GM12878 (cell line): ENCODE measurements at regions not wholly inside any gene's neighbourhood (a gene's known extent, or its start where the extent isn't known, plus 50 kb on each side); places are given as distances from the start of the nearest gene placed in this dataset.

Experiments used
- ATAC-seq: fragments of 200-7000 bp; cut with Tn5 transposase; 3 replicates; pipeline ENCODE4 v1.9.1; 2020; ENCODE audit warnings: mild to moderate bottlenecking, moderate library complexity
- BruUV-seq: library from RNA; stranded (reverse); fragments of 400-500 nt; replicated peaks from 2 replicates; lab custom pipeline; 2021; lab: Mats Ljungman, UMichigan
- CTCF ChIA-PET: fragments of 300-600 bp; sonication (Branson Sonifier 250); formaldehyde crosslinking; extraction: SDS; loops from one replicate; lab custom pipeline; 2021; ENCODE audit warnings: inconsistent platforms; lab: Yijun Ruan, JAX
- POLR2A ChIA-PET: fragments of 350-600 bp; formaldehyde crosslinking; extraction: SDS; loops from one replicate; lab custom pipeline; 2021; ENCODE audit warnings: inconsistent platforms; lab: Charles Lee
- RAD21 ChIA-PET: fragments of 300-600 bp; sonication (Branson Sonifier 250); formaldehyde crosslinking; loops from one replicate; lab custom pipeline; 2023; ENCODE audit warnings: antibody characterized with exemption; ENCODE audit not compliant: unreplicated experiment; lab: Charles Lee
- SMC1A ChIA-PET: fragments of 300-600 bp; sonication (Branson Sonifier 250); formaldehyde crosslinking; loops from one replicate; lab custom pipeline; 2023; ENCODE audit not compliant: unreplicated experiment, uncharacterized antibody; lab: Charles Lee
- DNase-seq: peaks from one replicate; pipeline ENCODE4 v3.0.0-alpha.2; 2011; ENCODE audit warnings: low read depth, low spot score
- FAIRE-seq: peaks from 3 replicates; lab custom pipeline; 2011; peaks lifted over from hg19 to GRCh38; lab: Jason Lieb, UNC
- H2AFZ ChIP-seq: 2 replicates; pipeline ENCODE4 v1.6.0; 2011; ENCODE audit warnings: low read depth, low read length, control low read depth; ENCODE audit not compliant: control insufficient read depth
- H3K27ac ChIP-seq: 2 replicates; pipeline ENCODE4 v1.5.1; 2011; ENCODE audit warnings: control low read depth; ENCODE audit not compliant: control insufficient read depth, insufficient read depth
- H3K27me3 ChIP-seq, 2 experiments: replicated peaks in 1 of 2; 2 replicates each; pipeline versions ENCODE4 v1.6.0 to v1.6.1; 2011; ENCODE audit warnings: low read length in 1 of 2; ENCODE audit not compliant: control insufficient read depth in 2 of 2, insufficient read depth in 2 of 2
- H3K36me3 ChIP-seq, 2 experiments: 2 replicates each; pipeline ENCODE4 v1.5.1; 2011; ENCODE audit warnings: low read length in 1 of 2; ENCODE audit not compliant: control insufficient read depth in 2 of 2, insufficient read depth in 2 of 2
- H3K4me1 ChIP-seq: 2 replicates; pipeline ENCODE4 v1.6.1; 2011; ENCODE audit warnings: mild to moderate bottlenecking, low read length, moderate library complexity, mixed read lengths; ENCODE audit not compliant: control insufficient read depth, insufficient read depth
- H3K4me2 ChIP-seq: 2 replicates; pipeline ENCODE4 v1.6.0; 2011; ENCODE audit warnings: control low read depth; ENCODE audit not compliant: control insufficient read depth, insufficient read depth
- H3K4me3 ChIP-seq: fragments of 200-600 bp; sonication (generic); 2 replicates; pipeline ENCODE4 v1.5.1; 2016
- H3K79me2 ChIP-seq: 2 replicates; pipeline ENCODE4 v1.6.0; 2011; ENCODE audit warnings: low read length; ENCODE audit not compliant: control insufficient read depth, insufficient read depth
- H3K9ac ChIP-seq: 2 replicates; pipeline ENCODE4 v1.8.0; 2011; ENCODE audit warnings: low read length, control low read depth, mixed read lengths; ENCODE audit not compliant: control insufficient read depth, insufficient read depth
- H3K9me3 ChIP-seq: replicated peaks from 3 replicates; pipeline ENCODE4 v1.5.1; 2011; ENCODE audit warnings: mild to moderate bottlenecking, low read length; ENCODE audit not compliant: control insufficient read depth, insufficient read depth
- H4K20me1 ChIP-seq: 2 replicates; pipeline ENCODE4 v1.6.0; 2011; ENCODE audit not compliant: control insufficient read depth, insufficient read depth
- ATF2 ChIP-seq: IDR thresholded peaks from 2 replicates; pipeline ENCODE4 v1.6.1; 2012; ENCODE audit warnings: low read length, inconsistent platforms
- BCLAF1 ChIP-seq: fragments of 450-650 bp; IDR thresholded peaks from 2 replicates; pipeline ENCODE4 v1.6.1; 2017; ENCODE audit warnings: antibody characterized with exemption, mild to moderate bottlenecking, moderate library complexity
- BRCA1 ChIP-seq: IDR thresholded peaks from 2 replicates; pipeline ENCODE4 v1.6.1; 2011; ENCODE audit warnings: low read depth, low read length, improper control_type of control experiment
- MTA3 ChIP-seq: IDR thresholded peaks from 2 replicates; pipeline ENCODE4 v1.6.1; 2012; ENCODE audit warnings: low read length, inconsistent platforms, borderline replicate concordance
- TARDBP ChIP-seq: IDR thresholded peaks from 2 replicates; pipeline ENCODE4 v1.6.1; 2016; ENCODE audit warnings: borderline replicate concordance
- USF2 ChIP-seq: IDR thresholded peaks from 2 replicates; pipeline ENCODE4 v1.6.1; 2011; ENCODE audit warnings: low read depth, low read length, improper control_type of control experiment, borderline replicate concordance
- WGBS: methylation state at CpG from one replicate; pipeline ENCODE4 v1.1.6; 2016; ENCODE audit warnings: low lambda C conversion rate; ENCODE audit not compliant: insufficient replicate concordance, insufficient coverage; ENCODE audit errors: missing lambda C conversion rate; 5-methylcytosine and 5-hydroxymethylcytosine counted together
- in situ Hi-C: fragments of 300-500 bp; cut with MboI; formaldehyde crosslinking; loops from 9 replicates; pipeline ENCODE4 v1.14.3; 2018; ENCODE audit warnings: mixed read lengths
- intact Hi-C: fragments of 100-400 bp; cut with micrococcal nuclease; formaldehyde crosslinking; loops from one replicate; pipeline ENCODE4 v1.14.2; 2022; ENCODE audit not compliant: unreplicated experiment
- TF ChIP-seq, protein P1 (sequence below): fragments of 450-650 bp; conservative IDR thresholded peaks from 2 replicates; pipeline ENCODE4 v1.6.1; 2017; ENCODE audit warnings: mild to moderate bottlenecking, moderate library complexity
- TF ChIP-seq, protein P2 (sequence below): fragments of 450-650 bp; IDR thresholded peaks from 2 replicates; pipeline ENCODE4 v1.6.1; 2018; ENCODE audit warnings: mild to moderate bottlenecking, low read depth, moderate library complexity; ENCODE audit not compliant: partially characterized antibody
- TF ChIP-seq, protein P3 (sequence below): fragments of 450-650 bp; IDR thresholded peaks from 2 replicates; pipeline ENCODE4 v1.6.1; 2018; ENCODE audit warnings: borderline replicate concordance, mild to moderate bottlenecking; ENCODE audit not compliant: partially characterized antibody

DNA sequence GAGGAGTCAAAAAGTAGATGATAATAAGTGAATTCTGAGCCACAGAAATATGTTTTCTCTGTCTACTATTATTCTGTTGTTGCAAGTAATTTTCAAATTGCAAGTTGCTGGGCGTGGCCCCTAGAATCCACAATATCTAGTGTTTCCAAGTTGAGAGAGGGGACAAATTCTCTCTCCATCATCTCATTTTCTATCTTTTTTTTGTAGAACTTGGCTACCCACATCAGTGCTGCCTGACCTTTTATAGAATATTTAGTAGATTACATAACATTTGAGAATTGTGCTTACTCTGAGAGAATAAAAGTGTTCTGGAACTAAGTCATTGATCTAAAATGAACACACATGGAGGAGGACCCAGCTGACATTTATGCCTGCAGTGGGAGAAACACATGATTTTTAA lies 110.9 kb upstream of the CSNK1A1L start (continued):
- TF ChIP-seq, protein P1, sequence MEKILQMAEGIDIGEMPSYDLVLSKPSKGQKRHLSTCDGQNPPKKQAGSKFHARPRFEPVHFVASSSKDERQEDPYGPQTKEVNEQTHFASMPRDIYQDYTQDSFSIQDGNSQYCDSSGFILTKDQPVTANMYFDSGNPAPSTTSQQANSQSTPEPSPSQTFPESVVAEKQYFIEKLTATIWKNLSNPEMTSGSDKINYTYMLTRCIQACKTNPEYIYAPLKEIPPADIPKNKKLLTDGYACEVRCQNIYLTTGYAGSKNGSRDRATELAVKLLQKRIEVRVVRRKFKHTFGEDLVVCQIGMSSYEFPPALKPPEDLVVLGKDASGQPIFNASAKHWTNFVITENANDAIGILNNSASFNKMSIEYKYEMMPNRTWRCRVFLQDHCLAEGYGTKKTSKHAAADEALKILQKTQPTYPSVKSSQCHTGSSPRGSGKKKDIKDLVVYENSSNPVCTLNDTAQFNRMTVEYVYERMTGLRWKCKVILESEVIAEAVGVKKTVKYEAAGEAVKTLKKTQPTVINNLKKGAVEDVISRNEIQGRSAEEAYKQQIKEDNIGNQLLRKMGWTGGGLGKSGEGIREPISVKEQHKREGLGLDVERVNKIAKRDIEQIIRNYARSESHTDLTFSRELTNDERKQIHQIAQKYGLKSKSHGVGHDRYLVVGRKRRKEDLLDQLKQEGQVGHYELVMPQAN, result no peak
- TF ChIP-seq ATF2, result no peak

DNA sequence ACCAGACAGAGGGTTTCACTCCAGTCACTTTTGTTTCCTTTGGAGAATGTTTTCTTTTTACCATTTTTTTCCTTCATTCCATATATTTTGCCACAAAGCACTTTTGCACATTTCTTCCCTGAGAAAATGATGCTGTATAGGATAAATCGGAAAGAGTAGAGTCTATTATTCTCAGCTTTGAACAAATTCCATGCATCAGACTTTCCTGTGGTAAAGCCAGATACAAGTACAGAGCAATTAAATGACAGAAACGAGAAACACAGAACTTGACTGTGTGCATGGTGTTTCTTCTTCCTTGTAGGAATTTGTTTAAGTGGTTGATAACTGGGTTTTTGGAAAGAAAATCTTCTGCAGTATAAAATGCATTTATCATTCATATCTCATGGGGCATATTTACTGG lies 107.4 kb upstream of the CSNK1A1L start:
- Histone ChIP-seq H3K9me3 (no peaks in the 10 kb centered on the region), H3K4me2 (no peak overlapping the region), H3K27me3 (no peaks in the 10 kb centered on the region), H3K79me2 (no peaks in the 10 kb centered on the region), H2AFZ (no peak overlapping the region), H3K27ac (no peak overlapping the region), H3K4me1 (no peaks in the 10 kb centered on the region), H3K36me3 (no peaks in the 10 kb centered on the region), H4K20me1 (no peaks in the 10 kb centered on the region), H3K9ac (no peak overlapping the region), H3K4me3 (no peak overlapping the region)
- intact Hi-C loops (no loop called here), in situ Hi-C loops (no loop called here)
- TF ChIP-seq, protein P2, sequence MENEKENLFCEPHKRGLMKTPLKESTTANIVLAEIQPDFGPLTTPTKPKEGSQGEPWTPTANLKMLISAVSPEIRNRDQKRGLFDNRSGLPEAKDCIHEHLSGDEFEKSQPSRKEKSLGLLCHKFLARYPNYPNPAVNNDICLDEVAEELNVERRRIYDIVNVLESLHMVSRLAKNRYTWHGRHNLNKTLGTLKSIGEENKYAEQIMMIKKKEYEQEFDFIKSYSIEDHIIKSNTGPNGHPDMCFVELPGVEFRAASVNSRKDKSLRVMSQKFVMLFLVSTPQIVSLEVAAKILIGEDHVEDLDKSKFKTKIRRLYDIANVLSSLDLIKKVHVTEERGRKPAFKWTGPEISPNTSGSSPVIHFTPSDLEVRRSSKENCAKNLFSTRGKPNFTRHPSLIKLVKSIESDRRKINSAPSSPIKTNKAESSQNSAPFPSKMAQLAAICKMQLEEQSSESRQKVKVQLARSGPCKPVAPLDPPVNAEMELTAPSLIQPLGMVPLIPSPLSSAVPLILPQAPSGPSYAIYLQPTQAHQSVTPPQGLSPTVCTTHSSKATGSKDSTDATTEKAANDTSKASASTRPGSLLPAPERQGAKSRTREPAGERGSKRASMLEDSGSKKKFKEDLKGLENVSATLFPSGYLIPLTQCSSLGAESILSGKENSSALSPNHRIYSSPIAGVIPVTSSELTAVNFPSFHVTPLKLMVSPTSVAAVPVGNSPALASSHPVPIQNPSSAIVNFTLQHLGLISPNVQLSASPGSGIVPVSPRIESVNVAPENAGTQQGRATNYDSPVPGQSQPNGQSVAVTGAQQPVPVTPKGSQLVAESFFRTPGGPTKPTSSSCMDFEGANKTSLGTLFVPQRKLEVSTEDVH, result no peak
- TF ChIP-seq, protein P3, sequence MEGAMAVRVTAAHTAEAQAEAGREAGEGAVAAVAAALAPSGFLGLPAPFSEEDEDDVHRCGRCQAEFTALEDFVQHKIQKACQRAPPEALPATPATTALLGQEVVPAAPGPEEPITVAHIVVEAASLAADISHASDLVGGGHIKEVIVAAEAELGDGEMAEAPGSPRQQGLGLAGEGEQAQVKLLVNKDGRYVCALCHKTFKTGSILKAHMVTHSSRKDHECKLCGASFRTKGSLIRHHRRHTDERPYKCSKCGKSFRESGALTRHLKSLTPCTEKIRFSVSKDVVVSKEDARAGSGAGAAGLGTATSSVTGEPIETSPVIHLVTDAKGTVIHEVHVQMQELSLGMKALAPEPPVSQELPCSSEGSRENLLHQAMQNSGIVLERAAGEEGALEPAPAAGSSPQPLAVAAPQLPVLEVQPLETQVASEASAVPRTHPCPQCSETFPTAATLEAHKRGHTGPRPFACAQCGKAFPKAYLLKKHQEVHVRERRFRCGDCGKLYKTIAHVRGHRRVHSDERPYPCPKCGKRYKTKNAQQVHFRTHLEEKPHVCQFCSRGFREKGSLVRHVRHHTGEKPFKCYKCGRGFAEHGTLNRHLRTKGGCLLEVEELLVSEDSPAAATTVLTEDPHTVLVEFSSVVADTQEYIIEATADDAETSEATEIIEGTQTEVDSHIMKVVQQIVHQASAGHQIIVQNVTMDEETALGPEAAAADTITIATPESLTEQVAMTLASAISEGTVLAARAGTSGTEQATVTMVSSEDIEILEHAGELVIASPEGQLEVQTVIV, result no peak
- no peak for TF ChIP-seq BRCA1
- TF ChIP-seq MTA3, result no peak
- TF ChIP-seq BCLAF1, result no peak
- TF ChIP-seq USF2, result no peak
- no peak for TF ChIP-seq TARDBP
- 0% methylated on average over 2 of the region's 2 CpGs for WGBS
- ATAC-seq (no peak), DNase-seq (no peak), FAIRE-seq (no peak)
- CTCF ChIA-PET, result no interaction called here
- SMC1A ChIA-PET, result no interaction called here
- RAD21 ChIA-PET, result no interaction called here
- POLR2A ChIA-PET, result no interaction called here
- BruUV-seq, result no TSS peak
